ENCODE measurements at regions not wholly inside any gene's neighbourhood (a gene's known extent, or its start where the extent isn't known, plus 50 kb on each side); places are given as distances from the start of the nearest gene placed in this dataset.

- ChIA-PET RAD21 (ENCODE audit: unreplicated experiment) (no interaction called here), CTCF (no interaction called here), POLR2A (no interaction called here), SMC1A (ENCODE audit: uncharacterized antibody, unreplicated experiment) (no interaction called here)
- Histone ChIP-seq H4K20me1 (ENCODE audit: control insufficient read depth, insufficient read depth) (no peaks in the 10 kb centered on the region), H3K79me2 (ENCODE audit: control insufficient read depth, insufficient read depth, low read length) (no peaks in the 10 kb centered on the region), H3K4me2 (ENCODE audit: control insufficient read depth, insufficient read depth) (no peak overlapping the region), H3K36me3 (ENCODE audit: control insufficient read depth in 2 of 2, insufficient read depth in 2 of 2, low read length in 1 of 2) (no peaks in the 10 kb centered on the region), H3K4me1 (ENCODE audit: control insufficient read depth, insufficient read depth, low read length) (no peaks in the 10 kb centered on the region), H3K27ac (ENCODE audit: control insufficient read depth, insufficient read depth) (no peak overlapping the region), H3K9ac (ENCODE audit: control insufficient read depth, insufficient read depth, low read length) (no peak overlapping the region), H2AFZ (ENCODE audit: control insufficient read depth, low read depth, low read length) (no peak overlapping the region), H3K4me3 (no peak overlapping the region), H3K27me3 (replicated peaks in 1 of 2; ENCODE audit: control insufficient read depth in 2 of 2, insufficient read depth in 2 of 2, low read length in 1 of 2) (no peaks in the 10 kb centered on the region), H3K9me3 (replicated peaks; ENCODE audit: control insufficient read depth, insufficient read depth, low read length) (no peaks in the 10 kb centered on the region)
- in situ Hi-C loops (cut with MboI) (no loop called here), intact Hi-C loops (cut with micrococcal nuclease; ENCODE audit: unreplicated experiment) (no loop called here)
- no peak for DNase-seq (ENCODE audit: low read depth, low spot score)
- ATAC-seq: no peak
- no TSS peak for BruUV-seq (replicated peaks)
- 67% methylated on average over 6 of the region's 6 CpGs for WGBS (ENCODE audit: insufficient coverage, insufficient replicate concordance, low lambda C conversion rate, missing lambda C conversion rate)
- no peak for FAIRE-seq
- TF ChIP-seq SKIL (IDR thresholded peaks at IDR 0.05; ENCODE audit: low read depth, poor library complexity, severe bottlenecking) (no peak), E4F1 (IDR thresholded peaks at IDR 0.05; ENCODE audit: borderline replicate concordance, partially characterized antibody) (no peak), BACH1 (IDR thresholded peaks at IDR 0.05; ENCODE audit: borderline replicate concordance) (no peak)
Observed at GRCh38 chr5:125115195-125115525, 368.7 kb upstream of the ZNF608 start.

- ChIA-PET RAD21 (ENCODE audit: unreplicated experiment) (no interaction called here), CTCF (no interaction called here), SMC1A (ENCODE audit: uncharacterized antibody, unreplicated experiment) (no interaction called here), POLR2A (no interaction called here)
- H2AFZ ChIP-seq (ENCODE audit: control insufficient read depth, low read depth, low read length): no peak overlapping the region
- in situ Hi-C loops (cut with MboI) (no loop called here), intact Hi-C loops (cut with micrococcal nuclease; ENCODE audit: unreplicated experiment) (no loop called here)
- H3K4me3 ChIP-seq: no peak overlapping the region
- H3K27ac ChIP-seq (ENCODE audit: control insufficient read depth, insufficient read depth): no peak overlapping the region
- no peaks in the 10 kb centered on the region for H3K79me2 ChIP-seq (ENCODE audit: control insufficient read depth, insufficient read depth, low read length)
- DNase-seq (ENCODE audit: low read depth, low spot score): no peak
- 41% methylated on average over 6 of the region's 6 CpGs for WGBS (ENCODE audit: insufficient coverage, insufficient replicate concordance, low lambda C conversion rate, missing lambda C conversion rate)
- no peak for ATAC-seq
- H3K36me3 ChIP-seq (ENCODE audit: control insufficient read depth in 2 of 2, insufficient read depth in 2 of 2, low read length in 1 of 2): no peaks in the 10 kb centered on the region
- no peak overlapping the region for H3K9ac ChIP-seq (ENCODE audit: control insufficient read depth, insufficient read depth, low read length)
- no peaks in the 10 kb centered on the region for H4K20me1 ChIP-seq (ENCODE audit: control insufficient read depth, insufficient read depth)
- TF ChIP-seq POU2F2 (IDR thresholded peaks at IDR 0.05; ENCODE audit: borderline replicate concordance, low read depth, low read length): no peak
- no peak overlapping the region for H3K4me2 ChIP-seq (ENCODE audit: control insufficient read depth, insufficient read depth)
- H3K4me1 ChIP-seq (ENCODE audit: control insufficient read depth, insufficient read depth, low read length): no peaks in the 10 kb centered on the region
- H3K27me3 ChIP-seq (replicated peaks in 1 of 2; ENCODE audit: control insufficient read depth in 2 of 2, insufficient read depth in 2 of 2, low read length in 1 of 2): no peaks in the 10 kb centered on the region
- FAIRE-seq: no peak
- no TSS peak for BruUV-seq (replicated peaks)
- H3K9me3 ChIP-seq (replicated peaks; ENCODE audit: control insufficient read depth, insufficient read depth, low read length): no peaks in the 10 kb centered on the region
Observed at GRCh38 chr5:125117566-125117965, 371.1 kb upstream of the ZNF608 start.

All from GM12878 (cell line).